Activated CD4-positive, CD25-positive, alpha-beta regulatory T cell (primary cell): ENCODE measurements at regions not wholly inside any gene's neighbourhood (a gene's known extent, or its start where the extent isn't known, plus 50 kb on each side); places are given as distances from the start of the nearest gene placed in this dataset.

Experiments used
- DNase-seq, 4 experiments: peaks; one replicate each; lab custom pipeline; 2025; lab: John Stamatoyannopoulos, UW

DNA sequence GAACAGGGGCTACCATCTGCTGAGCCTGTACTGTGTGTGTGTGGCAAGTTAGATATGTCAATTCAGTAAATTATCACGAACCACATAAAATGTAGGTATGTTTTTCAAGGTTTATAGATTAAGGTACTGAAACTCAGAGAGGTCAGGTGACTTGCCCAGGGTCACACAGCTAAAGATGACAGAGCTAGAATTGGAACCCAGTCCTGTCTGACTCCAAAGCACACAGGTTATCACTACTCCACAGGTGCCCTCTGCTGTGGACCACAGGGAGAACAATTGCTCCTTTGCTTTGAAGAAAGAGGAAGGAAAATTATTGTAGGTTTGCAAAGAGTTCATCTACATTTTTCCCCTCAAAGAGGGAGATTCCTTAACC is 229.7 kb upstream of the AGAP1 start:
- no peak for DNase-seq

DNA sequence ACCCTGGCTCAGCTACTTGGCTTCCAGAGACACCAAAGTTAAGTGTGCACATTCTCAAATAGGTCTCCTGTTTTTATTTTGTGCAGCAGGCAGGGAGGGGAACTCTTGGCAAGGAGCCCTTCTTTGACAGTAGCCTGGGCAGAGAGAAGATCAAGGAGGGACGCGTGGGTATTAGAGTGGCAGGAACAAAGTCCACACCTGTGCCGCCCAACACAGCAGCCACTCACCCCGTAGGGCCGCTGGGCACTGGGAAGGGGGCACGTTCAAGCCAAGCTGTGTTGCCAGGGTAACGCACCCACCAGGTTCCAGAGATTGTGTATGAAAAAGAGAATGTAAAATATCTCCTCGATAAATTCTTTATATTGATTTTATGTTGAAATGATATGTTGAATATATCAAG is 229.3 kb upstream of the AGAP1 start:
- DNase-seq = no peak

DNA sequence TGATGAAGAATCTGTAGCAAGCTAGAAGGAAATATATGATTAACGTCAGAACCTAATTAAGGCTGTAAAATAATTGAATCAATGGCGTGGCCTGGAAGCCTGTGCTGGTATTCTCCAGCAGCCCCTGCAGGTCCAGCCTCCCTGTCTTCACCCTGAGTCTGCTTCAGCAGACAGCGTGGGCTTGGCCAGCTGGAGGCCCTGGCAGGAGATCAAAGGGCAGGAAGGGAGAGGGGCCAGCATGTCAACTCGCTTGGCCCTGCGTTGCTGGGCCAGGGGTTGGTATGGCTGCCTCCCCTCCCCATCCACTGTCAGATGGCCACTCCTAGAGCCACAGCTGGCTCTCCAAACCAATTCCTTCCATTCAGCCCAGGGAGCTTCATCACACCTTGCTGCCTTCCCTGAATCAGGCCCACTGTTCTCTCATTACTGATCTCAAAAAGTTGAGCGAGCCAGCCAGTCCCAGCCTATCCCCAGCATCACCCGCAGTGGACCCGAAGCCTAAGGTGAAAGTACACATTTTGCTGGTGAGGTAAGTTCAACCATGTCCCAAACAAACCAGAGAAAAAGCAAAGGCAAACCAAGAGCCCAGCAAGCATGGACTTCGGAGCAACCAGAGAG is 228.4 kb upstream of the AGAP1 start:
- no peak for DNase-seq

DNA sequence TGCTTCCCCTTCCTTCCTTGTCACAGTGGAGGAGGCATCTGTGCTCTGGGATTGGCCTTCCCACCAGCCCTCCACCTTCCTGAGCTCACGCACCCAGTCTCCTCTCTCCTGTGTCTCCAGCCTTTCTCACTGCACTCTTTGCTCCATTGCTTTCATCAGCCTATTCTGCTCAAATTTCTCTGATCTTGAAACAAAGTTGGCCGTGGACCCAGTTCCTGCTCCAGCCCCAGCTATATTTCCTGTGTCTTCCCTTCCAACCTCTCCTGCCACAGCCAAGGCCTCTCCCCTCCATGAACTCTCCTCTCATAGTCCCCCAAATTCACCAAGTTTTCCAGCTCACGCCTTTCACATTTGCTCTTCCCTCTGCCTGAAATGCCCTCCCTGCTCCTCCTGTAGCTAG is 226.6 kb upstream of the AGAP1 start:
- DNase-seq = no peak

DNA sequence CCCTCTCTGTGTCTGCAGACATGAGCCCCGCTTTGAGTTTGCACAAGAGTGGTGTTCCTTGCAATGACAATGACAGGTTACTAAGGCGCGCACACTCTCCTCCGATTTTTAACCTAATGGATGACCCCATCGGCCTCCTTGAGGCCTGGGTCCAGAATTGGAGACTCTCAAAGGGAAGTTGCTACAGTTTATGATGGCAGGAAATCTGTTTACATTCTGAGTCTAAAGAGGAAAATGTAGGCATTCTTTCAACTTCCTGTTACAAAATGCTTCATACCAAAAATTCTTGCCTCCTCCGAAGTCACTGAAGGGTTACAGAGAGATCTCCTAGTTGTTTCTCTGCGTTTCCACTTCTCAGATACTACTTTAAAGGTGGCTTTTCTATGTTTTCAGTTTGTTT is 225.3 kb upstream of the AGAP1 start:
- DNase-seq = no peak

DNA sequence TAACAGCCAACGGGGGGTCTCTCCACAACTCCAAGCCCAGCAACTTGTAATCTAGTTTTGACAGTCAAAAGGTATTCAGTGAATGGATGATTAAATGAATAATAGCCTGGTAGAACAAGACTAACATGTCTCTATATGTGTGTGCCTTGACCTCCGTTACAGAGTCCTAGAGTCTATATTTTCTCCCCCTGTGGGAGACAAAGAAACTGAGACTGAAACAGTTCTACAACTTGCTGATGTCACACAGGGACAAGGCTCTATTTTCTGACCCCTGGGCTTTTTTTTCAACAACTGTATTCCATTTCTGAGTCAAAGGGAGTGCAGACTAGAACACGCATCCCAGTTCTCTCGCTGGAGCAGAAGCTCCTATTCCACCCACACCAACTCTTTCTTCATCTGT is 223.6 kb upstream of the AGAP1 start:
- no peak for DNase-seq

DNA sequence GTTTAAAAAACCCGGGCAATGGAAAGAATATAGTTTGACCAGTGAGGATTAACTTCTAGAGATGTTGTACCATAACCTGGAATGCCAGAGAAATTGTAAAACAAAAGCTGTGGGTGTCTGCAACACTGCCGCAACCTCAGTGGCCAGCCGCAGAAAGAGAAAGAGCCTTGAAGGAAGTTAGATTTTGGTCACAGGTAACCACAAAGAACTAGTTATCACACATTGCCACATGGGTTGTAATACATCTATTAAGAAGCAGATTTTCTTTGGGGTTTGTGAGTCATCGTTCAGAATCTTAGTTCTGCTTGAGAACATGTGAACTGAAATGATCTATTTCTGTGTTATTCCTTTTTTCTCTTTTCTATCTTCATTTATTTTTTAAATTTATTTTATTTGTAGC is 222.9 kb upstream of the AGAP1 start:
- no peak for DNase-seq

DNA sequence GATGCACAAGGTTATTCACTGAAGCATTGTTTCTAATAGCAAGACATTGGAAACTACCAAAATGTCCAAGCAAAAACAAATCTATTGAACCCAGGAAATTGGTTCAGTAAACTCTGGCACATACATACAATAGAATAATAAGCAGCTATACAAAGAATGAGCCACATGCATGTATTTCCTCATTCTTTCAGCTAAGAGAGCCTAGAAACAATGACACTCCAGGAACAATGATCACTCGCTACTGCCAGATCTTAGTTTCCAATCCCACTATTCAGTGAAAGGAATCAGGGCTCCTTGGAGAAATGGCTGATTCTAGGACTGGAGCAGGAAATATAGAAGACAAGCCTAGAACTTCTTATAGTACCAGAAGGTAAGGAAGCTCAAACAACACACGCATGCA is 221.9 kb upstream of the AGAP1 start:
- DNase-seq = no peak

DNA sequence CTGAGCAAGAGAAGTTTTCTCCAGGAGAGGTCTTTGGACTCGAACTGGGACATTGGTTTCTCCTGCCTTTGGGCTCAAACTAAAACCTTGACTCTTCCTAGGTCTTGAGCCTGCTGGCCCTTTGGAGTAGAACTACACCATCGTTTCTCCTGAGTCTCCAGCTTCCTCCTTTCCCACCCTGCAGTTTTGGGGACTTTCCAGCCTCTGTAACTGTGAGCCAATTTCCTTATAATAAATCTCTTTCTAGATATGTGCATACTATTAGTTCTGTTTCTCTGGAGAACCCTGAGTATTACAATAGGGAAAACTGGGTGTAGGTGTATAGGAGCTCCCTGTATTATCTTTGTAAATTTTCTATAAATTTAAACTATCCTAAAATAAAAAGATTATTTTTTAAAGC is 219.8 kb upstream of the AGAP1 start:
- DNase-seq = no peak

DNA sequence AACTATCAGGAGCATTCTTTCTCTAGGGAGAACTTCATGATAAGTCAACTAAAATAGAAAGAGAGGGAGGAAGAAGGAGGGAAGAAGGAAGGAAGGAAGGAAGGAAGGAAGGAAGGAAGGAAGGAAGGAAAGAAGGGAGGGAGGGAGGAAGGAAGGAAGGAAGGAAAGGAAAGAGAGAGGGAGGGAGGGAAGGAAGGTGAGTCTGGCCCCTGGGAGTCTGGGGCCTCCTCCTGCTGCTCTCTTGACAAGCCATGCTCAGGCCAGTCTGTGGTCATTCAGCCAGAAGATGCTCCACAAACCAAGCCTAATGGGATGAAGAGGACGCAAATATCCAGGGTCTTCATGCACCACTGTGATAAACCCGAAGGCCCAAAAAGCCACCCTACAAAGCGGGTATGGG is 216.4 kb upstream of the AGAP1 start:
- no peak for DNase-seq

DNA sequence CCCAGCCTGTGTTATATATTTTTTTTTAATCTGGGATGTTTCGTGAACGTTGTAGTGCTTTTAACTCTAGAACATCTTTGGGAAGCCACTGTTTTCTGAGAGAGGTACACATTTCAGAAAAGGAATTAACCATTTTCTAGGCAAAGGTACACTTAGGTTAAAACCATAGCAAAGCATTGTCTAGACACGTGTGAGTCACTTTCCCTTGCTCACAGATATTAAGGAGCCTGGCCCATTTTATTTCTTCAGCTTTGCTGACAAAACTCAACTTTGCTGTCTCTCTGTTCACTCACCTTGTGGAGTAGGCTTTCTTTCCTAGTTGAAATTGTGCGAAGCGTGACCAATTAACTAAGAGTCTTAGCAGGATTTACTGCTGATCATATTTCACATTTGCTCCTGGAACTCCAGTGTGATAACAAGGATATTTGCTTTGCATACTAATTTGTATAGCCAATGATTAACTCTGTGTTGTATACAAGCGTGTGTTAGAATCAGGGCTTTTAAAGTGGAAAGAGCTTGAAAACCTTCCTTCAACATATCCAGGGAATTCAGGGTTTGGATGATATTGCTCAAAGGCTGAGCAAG is 215.0 kb upstream of the AGAP1 start:
- no peak for DNase-seq

DNA sequence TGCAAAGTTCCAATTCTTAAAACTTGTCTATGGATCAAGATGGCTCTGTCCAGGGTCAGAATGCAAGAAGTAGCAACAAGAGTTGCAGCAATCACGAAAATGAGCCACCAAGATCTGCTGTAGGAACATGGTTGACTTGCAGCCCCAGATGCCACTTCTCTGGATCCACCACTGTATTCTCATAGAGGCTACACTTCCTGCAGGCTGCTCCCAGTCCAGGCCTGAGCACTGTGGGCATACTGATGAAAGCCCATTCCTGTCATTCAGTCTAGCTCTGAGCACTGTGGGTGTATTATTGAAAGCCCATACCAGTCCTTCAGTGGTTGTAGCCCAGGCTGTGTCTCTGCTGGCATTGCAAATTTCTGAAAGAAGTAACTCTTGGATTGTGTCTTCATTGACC is 213.9 kb upstream of the AGAP1 start:
- no peak for DNase-seq

DNA sequence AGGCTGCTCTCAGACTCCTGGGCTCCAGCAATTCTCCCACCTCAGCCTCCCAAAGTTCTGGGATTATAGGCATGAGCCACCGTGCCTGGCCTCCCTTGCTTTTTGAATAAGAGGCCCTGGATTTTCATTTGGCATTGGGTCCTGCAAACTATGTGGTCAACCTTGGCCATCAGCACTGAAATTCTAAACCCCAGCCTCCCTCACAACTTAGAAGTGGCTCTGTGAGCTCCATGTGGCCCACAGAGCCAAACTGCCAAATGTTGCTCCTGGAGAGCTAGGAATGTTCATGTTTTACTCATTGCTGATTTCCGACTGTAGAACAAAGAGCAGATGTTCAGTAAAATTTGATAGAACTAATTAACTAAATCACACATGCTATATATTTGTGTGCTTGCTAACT is 210.6 kb upstream of the AGAP1 start:
- no peak for DNase-seq

DNA sequence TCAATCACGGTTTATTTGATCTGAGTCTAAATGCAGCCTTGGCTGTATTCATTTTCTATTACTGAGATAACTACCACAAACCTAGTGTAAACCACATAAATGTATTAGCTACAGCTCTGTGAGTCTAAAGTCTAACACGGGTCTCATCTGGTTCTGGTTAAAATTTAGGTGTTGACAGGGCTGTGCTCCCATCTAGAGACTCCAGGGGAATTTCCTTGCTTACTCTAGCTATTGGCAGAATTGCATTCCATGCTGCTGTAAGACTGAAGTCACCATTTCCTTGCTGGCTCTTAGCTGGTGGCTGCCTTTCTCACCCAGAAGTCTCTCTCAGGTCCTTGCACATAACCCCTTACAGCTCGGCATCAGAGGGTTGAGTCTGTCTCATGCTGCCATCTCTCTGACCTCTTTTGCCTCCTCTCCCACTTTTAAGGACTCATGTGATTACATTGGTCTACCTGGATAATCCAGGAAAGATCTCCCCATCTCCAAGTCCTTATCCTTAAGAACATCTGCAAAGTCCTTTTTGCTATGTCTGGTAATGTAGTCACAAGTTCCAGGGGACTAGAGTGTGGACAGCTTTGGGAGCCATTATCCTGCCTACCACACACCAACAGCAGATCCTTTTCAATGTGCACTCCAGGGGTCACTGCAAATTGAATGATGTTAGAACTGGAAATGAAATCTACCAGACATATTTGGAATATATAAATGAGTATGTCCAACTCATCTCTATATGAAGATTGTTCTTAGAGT is 207.0 kb upstream of the AGAP1 start:
- DNase-seq = no peak

DNA sequence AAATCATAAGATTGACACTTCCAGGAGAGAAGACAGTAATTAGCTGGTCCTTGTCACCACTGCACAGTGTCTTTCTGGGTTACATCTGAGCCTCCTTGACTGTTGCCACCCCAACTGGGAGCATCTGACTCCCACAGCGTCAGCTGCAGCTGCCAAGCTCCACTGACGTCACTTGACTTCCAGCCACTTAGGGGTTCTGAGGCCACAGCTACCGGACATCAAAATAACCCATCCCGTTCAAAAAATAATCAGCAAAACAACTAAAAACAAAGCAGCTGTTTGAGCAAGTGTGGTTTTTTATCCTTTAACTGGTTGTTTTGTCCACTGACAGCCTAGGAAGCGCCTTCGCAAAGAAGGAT is 206.5 kb upstream of the AGAP1 start:
- no peak for DNase-seq

DNA sequence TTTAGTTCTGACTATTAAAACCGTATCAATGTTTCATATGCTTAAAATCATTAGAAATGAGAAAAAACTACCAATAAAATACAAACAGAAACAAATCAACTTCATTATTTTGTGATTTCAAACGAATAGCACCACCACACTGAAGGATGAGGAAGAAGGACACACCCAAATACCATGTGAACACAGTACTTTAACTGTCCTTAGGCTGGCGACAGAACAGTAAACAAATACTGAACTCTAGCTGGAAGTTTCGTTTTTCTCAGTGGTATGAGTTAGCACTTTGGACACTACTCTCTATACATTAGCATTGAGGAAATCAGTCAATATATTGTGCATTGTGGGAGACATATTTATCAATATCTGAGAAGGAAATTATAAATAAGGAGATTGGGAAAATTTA is 202.4 kb upstream of the AGAP1 start:
- DNase-seq = no peak

DNA sequence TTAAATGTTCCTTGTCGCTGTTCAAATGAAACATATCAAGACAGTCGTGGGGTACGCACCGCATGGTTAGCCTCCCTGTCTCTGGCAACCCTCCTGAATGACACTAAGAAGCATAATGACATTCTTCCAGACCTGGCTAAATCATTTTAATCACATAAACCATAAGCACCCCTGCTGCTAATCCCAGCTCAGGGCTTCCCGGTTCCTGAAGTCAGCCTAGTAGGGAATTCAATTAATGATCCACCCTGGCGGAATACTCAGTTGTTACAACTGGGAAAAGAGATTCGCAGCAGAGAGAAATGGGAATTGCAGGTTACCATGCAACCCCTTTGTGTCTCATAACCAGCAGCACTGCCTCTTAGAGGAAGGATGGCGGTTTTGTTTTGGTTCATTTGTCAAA is 200.8 kb upstream of the AGAP1 start:
- no peak for DNase-seq

DNA sequence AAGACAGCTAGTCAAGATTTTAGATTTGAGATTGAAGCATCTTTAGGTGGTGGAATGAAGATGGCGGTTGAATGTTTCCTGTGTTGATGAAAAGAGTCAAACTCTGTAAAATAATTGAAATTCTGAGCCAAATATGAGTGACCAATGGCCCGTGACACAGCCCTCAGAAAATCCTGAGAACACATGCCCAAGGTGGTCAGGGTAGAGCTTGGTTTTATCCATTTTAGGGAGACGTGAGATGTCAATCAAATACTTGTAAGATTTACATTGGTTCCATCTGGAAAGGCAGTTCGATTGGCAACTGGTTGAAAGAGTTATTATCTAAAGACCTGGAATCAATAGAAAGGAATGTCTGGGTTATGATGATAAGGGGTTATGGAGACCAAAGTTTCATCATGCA is 198.0 kb upstream of the AGAP1 start:
- no peak for DNase-seq

DNA sequence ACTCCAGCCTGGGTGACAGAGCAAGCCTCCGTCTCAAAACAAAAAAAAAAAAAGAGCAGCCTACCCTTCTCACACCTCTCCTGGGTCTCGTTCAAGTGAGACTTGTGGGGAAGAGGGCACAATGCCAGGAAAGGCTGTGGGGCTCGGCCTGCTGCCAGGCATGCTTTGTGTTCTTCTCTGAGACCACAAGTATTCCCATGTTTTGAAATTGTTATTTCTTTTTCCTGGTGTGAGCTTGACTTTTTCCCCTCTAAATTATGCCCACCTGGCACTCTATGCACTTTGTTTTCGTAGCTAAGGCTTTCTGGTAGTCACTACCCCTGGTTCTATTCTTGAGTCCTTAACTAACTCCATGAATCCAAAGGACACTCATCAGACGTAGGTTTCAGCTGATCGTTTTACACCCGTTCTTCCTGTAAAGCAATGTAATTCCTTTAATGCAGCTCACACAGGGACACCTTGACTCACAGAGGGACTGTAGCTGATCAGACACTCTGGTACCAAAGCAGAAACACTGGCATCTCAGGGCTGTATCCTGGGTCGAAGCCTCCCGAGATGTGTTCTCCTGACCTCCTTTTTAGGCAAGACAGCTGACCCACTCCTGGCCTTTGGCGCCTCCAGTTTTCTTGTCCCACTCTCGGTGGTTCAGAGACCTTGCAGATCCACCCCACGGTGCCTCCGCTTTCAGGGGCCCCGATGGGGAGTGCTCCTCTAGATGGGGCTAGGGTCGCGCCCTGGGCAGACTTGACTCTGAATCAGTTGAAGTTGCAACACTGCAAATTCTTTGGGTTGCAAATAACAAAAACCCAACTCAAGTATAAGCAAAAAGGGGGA is 193.3 kb upstream of the AGAP1 start:
- no peak for DNase-seq

DNA sequence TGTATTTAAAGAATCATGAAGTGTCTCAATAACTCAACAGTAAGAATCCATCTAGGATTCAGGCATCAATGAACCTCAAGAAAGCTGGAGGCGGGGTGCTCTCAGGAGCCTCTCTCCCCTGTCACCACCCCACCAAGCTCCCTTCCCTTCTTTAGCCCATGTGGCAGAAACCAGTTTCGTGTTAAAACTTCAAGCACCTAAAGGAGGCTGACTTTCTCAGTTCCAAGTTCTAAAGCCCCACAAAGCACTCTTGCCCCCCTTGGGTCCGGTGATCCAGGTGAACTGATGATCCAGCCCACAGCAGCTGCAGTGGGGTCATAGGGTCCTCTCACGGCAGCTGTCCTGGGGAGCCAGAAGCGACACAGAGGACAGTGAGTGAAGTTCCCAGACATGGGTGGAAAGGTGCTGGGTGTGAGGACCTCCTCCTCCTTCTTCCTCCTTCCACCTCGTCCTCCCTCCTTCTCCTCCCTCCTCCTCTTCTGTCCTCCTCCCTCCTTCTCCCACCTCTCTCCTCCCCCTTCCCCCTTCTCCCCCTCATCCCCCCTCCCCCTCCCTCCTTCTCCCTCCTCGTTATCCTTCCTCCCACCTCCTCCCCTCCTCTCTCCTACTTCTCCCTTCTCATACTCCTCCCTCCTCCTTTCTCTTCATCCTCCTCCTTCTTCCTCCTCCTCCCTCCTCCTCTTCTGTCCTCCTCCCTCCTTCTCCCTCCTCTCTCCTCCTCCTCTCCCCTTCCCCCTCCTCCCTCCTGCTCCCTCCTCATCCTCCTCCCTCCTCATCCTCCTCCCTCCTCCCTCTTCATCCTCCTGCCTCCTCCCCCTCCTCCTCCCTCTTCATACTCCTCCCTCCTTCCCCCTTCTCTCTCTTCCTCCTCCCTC is 192.4 kb upstream of the AGAP1 start:
- DNase-seq = no peak

DNA sequence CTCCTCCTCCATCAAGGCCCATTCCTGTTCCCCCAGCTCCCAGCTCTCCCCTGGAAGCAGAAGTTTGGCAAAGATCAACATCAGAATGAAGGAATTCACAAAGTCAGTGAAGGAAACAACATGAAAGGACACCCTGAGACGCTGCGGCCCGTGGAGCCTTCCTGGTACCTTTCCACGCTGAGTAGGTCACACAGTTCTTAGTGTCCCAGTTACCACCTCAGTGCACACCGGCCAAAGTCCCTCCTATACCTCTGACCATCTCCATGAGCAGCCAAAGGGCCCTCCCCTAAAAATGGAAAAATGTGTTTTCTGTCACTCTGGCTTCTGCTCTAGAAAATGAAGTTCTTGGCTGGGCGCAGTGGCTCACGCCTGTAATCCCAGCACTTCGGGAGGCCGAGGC is 191.6 kb upstream of the AGAP1 start:
- no peak for DNase-seq
